ENCODE measurements at regions not wholly inside any gene's neighbourhood (a gene's known extent, or its start where the extent isn't known, plus 50 kb on each side); places are given as distances from the start of the nearest gene placed in this dataset.
"Not testable (repeated sequence)": the region's sequence is repeated elsewhere in the genome, so short reads cannot be mapped to it uniquely, and the experiment has no call there.

GRCh38 chr18:78429127-78430108 is 550.2 kb upstream of the SALL3 start:
- FAIRE-seq, result no peak

- FAIRE-seq, result no peak
These were observed 549.4 kb upstream of the SALL3 start for GRCh38 chr18:78430131-78430758.

DNA sequence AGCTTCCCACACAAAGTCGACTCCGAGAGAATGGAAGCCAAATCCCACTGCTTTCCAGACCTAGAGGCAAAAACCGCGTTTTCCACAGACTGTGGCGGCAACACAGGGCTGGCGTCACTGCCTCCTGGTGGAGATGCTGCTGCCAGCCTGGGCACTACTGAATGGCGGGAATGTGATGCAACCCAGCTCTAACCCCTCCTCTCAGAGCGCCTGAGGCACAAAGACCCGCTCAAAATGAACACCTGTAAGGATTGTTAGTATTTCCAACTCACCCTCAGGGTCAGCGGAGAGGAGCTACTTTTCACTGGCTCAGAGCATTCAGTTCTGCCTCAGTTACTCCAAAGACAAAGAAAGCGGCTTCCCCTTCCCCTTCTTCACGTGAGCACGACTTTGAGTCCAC is 548.0 kb upstream of the SALL3 start:
- no peak for FAIRE-seq

GRCh38 chr18:78433562-78433961 is 546.1 kb upstream of the SALL3 start:
- FAIRE-seq, result no peak

DNA sequence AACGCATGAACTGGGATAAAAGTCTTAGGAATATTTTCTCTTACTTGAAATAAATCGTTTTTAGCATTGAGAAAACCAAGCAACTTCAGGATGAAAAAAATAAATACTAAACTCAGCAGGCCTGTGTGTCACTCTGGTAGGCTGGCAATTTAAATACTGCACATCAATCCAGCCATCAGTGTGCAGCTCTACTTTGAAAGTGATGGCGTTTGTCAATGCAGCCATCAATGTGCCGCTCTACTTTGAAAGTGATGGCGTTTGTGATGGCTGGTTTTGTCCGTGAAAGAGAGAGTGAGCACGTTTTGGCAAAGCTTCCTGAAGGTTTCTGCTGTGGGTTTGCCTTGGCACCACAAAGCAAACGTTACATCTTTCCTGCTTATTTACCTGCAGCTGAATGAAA is 543.5 kb upstream of the SALL3 start:
- no peak for FAIRE-seq

GRCh38 chr18:78438235-78438634 is 541.4 kb upstream of the SALL3 start:
- FAIRE-seq, result not testable (repeated sequence)

- FAIRE-seq, result no peak
These were observed 533.7 kb upstream of the SALL3 start for GRCh38 chr18:78445880-78446279.

DNA sequence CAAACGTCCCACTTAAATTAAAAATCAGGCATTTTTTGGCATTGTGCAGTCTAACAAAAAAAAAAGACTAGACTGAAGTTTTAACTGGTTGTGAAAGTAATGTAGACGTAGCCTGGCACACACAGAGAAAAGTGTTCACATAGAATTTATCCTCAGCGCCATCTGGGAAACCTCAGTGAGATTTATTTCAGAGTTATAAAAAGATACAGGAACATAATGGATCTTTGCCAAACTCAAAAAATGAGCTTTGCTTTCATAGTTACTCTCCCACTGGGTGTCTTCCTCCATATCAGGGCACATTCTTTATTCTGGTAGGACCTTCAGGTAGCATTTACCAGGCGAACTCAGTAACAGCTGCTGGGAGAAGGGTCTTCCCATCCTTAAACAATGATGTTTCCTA is 532.4 kb upstream of the SALL3 start:
- no peak for FAIRE-seq

- no peak for FAIRE-seq
These were observed 531.5 kb upstream of the SALL3 start for GRCh38 chr18:78448106-78448505.

GRCh38 chr18:78448591-78448990 is 531.0 kb upstream of the SALL3 start:
- no peak for FAIRE-seq

- FAIRE-seq, result no peak
These were observed 525.4 kb upstream of the SALL3 start for GRCh38 chr18:78454221-78454620.

GRCh38 chr18:78455386-78455785 is 524.2 kb upstream of the SALL3 start:
- FAIRE-seq, result no peak

DNA sequence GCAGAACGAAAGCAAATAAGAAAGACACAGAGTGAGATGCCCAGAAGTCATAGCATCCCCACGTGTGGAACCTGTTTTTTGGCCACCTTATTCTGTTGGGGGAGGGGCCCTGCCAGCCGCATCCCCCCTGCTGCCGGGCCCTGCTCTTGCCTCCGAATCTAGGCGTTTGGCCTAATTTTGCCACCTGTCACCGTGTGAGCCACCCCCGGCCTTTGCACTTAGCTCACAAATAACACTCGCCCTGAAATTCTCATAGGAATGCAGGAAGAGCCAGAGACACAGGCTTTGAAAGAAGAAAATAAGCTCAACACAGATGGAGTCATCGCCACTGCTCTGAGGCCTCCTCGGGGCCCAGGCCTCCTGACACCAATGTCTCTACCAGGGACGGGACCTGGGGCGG is 522.6 kb upstream of the SALL3 start:
- no peak for FAIRE-seq

GRCh38 chr18:78457731-78458130 is 521.9 kb upstream of the SALL3 start:
- no peak for FAIRE-seq

GRCh38 chr18:78458356-78458755 is 521.3 kb upstream of the SALL3 start:
- no peak for FAIRE-seq

- FAIRE-seq, result no peak
These were observed 520.0 kb upstream of the SALL3 start for GRCh38 chr18:78459668-78460067.

DNA sequence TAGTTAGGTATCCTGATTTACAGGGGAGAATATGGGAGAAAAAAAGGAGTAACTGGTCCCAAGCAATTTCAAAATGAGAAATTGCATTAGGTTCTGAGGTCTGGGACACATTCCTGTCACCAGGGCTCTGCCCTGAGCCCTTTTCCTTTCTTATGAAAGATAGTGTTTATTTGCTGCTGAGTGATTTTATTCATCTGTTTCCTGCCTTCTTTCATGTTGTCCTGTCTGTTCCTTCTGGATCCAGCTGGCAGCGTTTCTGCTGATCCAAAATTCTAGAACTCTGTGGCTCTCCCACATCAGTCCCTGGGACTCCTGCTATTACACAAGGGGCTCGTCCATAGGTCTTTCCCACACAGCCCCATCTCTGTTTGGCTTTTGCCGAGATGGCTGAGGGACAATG is 519.1 kb upstream of the SALL3 start:
- FAIRE-seq, result no peak

DNA sequence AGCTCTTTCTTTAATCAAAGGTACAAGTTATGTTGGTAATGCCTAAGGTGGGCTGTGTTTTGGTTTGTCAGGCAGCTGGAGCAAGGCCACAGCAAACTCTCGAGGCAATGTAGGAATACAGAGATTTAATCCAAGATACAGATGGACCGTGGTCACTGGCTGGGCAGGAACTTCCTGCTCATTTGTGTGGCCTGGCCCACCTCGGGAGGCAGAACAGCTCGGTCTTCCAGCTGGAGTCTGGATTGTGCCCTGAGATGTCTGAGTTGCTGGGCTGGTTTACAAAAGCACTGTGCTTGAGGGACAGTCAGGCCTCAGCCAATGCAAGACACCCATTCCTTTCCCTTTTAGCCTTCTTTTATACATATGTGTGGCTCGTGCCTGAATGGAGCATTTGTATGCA is 506.1 kb upstream of the SALL3 start:
- no peak for FAIRE-seq

DNA sequence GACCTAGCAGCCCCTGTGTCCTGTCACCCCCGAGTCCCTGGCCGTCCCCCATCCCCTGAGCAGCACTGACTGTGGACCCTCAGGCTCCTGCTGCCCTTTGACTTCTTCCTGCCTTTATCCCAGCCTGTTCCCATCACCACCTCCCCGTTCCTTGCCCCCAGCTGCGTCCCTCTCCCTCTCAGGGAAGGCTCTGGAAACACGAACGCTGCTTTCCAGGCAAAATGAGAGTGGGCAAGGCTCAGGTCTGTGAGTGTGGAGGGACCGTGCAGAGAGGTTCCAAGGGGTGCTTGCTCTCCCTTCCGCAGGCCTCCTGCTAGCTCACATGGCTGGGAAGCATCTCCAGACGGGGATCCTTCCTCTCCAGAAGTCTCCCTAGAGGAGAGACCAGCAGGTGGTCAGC is 501.8 kb upstream of the SALL3 start:
- no peak for FAIRE-seq

- FAIRE-seq, result no peak
These were observed 500.2 kb upstream of the SALL3 start for GRCh38 chr18:78479443-78479842.

DNA sequence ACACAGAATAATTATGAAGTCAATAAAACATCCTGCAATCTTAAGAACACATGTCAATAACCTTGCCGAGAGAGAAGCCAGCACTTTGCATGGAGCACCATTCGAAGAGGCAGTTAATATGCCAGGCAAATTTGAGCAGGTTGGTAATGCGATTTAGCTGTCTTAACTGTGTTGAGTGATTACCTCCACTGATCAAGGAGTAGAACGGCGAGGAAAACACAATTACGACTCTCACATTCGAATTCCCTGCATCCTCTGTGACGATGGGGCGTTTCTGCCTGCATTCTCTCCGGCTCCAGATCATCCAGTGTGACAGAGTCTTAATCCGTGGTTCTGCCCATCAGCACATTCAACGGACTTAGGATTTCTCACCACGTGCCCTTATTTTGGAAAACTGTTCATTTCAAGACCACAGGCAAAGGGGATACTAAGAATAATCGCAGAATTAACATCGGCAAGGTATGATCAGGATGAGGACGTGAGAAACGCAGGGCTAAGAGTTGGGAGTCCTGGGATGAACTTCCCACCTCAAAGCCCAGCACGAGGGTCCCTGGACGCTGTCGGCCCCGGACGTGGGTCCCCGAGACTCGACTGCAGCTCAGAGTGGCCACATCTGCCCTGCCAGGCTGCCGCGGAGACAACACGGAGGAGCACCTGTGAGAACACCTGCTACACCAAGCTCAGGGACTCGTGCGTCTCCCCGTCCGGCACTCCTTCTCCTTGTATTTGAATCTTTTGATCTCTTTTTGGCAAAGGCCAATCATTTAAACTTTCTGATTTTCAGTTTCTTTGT is 499.2 kb upstream of the SALL3 start:
- FAIRE-seq, result no peak

DNA sequence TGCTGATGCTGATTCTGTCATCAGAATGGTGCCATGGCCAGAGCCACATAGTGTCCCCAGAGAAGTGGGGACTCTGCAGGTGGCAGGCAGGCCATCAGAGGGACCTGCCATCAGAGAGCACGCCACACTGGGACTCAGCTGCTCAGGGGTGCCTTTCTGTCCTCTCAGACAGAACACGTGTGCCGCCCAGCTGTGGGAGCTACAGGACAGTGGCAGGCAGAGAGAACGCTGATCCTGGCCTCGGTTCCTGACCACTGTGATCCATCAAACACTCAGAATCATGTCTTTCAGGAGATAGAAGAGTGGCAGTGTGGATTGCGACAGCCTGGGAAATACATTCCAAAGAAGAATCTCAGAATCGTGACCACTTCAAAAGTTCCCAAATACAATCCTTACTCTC is 497.2 kb upstream of the SALL3 start:
- FAIRE-seq, result no peak

- FAIRE-seq, result no peak
These were observed 492.0 kb upstream of the SALL3 start for GRCh38 chr18:78487649-78488048.
